Urinary bladder (tissue), 3 donors: ENCODE measurements at regions not wholly inside any gene's neighbourhood (a gene's known extent, or its start where the extent isn't known, plus 50 kb on each side); places are given as distances from the start of the nearest gene placed in this dataset.

ENCODE experiments used
- DNase-seq: peaks from one replicate; pipeline ENCODE4 v3.0.0-alpha.2; 2015; ENCODE audit errors: extremely low spot score
- H3K27ac ChIP-seq: one replicate; pipeline ENCODE4 v1.5.1; 2013; ENCODE audit warnings: low read depth, mild to moderate bottlenecking, moderate library complexity
- H3K36me3 ChIP-seq: one replicate; pipeline ENCODE4 v1.6.1; 2013; ENCODE audit warnings: mild to moderate bottlenecking, moderate library complexity; ENCODE audit not compliant: insufficient read depth
- H3K4me1 ChIP-seq: one replicate; pipeline ENCODE4 v1.6.1; 2013; ENCODE audit warnings: mild to moderate bottlenecking, moderate library complexity; ENCODE audit not compliant: insufficient read depth
- H3K4me3 ChIP-seq: one replicate; pipeline ENCODE4 v1.5.1; 2013; ENCODE audit warnings: low read depth, low read length
- WGBS: extraction: QIAGEN DNeasy Blood & Tissue Kit; methylation state at CpG from one replicate; pipeline ENCODE4 v1.1.7; 2013; 5-methylcytosine and 5-hydroxymethylcytosine counted together
- donor health status: healthy with polysubstance abuse.
- donor health status: healthy.

GRCh38 chr13:24074678-24075077, 85.8 kb upstream of the SPATA13 start:
- WGBS, result 63% methylated on average over 2 of the region's 2 CpGs
- Histone ChIP-seq H3K27ac (no peak overlapping the region), H3K4me1 (no peaks in the 10 kb centered on the region), H3K4me3 (no peak overlapping the region), H3K36me3 (no peaks in the 10 kb centered on the region)
- no peak for DNase-seq

GRCh38 chr13:24075137-24075975, 85.2 kb upstream of the SPATA13 start:
- WGBS, result 63% methylated on average over 7 of the region's 7 CpGs

GRCh38 chr13:24076109-24076508, 84.4 kb upstream of the SPATA13 start:
- WGBS, result 60% methylated on average over 3 of the region's 3 CpGs
- H3K4me3 ChIP-seq, result no peak overlapping the region
- no peaks in the 10 kb centered on the region for H3K4me1 ChIP-seq
- no peak overlapping the region for H3K27ac ChIP-seq
- H3K36me3 ChIP-seq, result no peaks in the 10 kb centered on the region
- DNase-seq, result no peak

More at GRCh38 chr13:24075137-24075975, 85.2 kb upstream of the SPATA13 start:
- no peak overlapping the region for H3K27ac ChIP-seq
- H3K4me3 ChIP-seq, result no peak overlapping the region
- DNase-seq, result no peak
- no peaks in the 10 kb centered on the region for H3K36me3 ChIP-seq
- H3K4me1 ChIP-seq, result no peaks in the 10 kb centered on the region

- Histone ChIP-seq H3K27ac (no peak overlapping the region), H3K4me1 (no peaks in the 10 kb centered on the region), H3K36me3 (no peaks in the 10 kb centered on the region), H3K4me3 (no peak overlapping the region)
- WGBS, result 90% methylated on average over 8 of the region's 8 CpGs
- DNase-seq, result no peak
These were observed 83.9 kb upstream of the SPATA13 start for GRCh38 chr13:24076636-24077035.

GRCh38 chr13:24080134-24080533, 80.4 kb upstream of the SPATA13 start:
- no peaks in the 10 kb centered on the region for H3K36me3 ChIP-seq
- no peak for DNase-seq
- no peaks in the 10 kb centered on the region for H3K4me1 ChIP-seq
- 55% methylated on average over 5 of the region's 5 CpGs for WGBS
- H3K4me3 ChIP-seq, result no peak overlapping the region
- no peak overlapping the region for H3K27ac ChIP-seq

- no peaks in the 10 kb centered on the region for H3K4me1 ChIP-seq
- no peak overlapping the region for H3K27ac ChIP-seq
- H3K4me3 ChIP-seq, result no peak overlapping the region
- DNase-seq, result no peak
- no peaks in the 10 kb centered on the region for H3K36me3 ChIP-seq
- 86% methylated on average over 2 of the region's 2 CpGs for WGBS
These were observed 79.1 kb upstream of the SPATA13 start for GRCh38 chr13:24081387-24081786.

- DNase-seq, result no peak
- peaks cover 3% of the 10 kb centered on the region for H3K4me1 ChIP-seq
- no peaks in the 10 kb centered on the region for H3K36me3 ChIP-seq
- no peak overlapping the region for H3K4me3 ChIP-seq
- no peak overlapping the region for H3K27ac ChIP-seq
- 97% methylated on average over 5 of the region's 5 CpGs for WGBS
These were observed 77.4 kb upstream of the SPATA13 start for GRCh38 chr13:24083141-24083540.

- WGBS, result 85% methylated on average over 15 of the region's 15 CpGs
- no peak for DNase-seq
- H3K4me1 ChIP-seq, result peaks cover 3% of the 10 kb centered on the region
- no peaks in the 10 kb centered on the region for H3K36me3 ChIP-seq
- H3K4me3 ChIP-seq, result no peak overlapping the region
- H3K27ac ChIP-seq, result no peak overlapping the region
These were observed 76.6 kb upstream of the SPATA13 start for GRCh38 chr13:24083722-24084421.

GRCh38 chr13:24085662-24086061, 74.9 kb upstream of the SPATA13 start:
- DNase-seq, result no peak
- H3K36me3 ChIP-seq, result no peaks in the 10 kb centered on the region
- H3K4me1 ChIP-seq, result peaks cover 3% of the 10 kb centered on the region
- no peak overlapping the region for H3K27ac ChIP-seq
- no peak overlapping the region for H3K4me3 ChIP-seq
- 82% methylated on average over 4 of the region's 4 CpGs for WGBS

GRCh38 chr13:24086642-24087041, 73.9 kb upstream of the SPATA13 start:
- 71% methylated on average over 6 of the region's 6 CpGs for WGBS
- Histone ChIP-seq H3K4me3 (no peak overlapping the region), H3K27ac (no peak overlapping the region), H3K4me1 (peaks cover 3% of the 10 kb centered on the region), H3K36me3 (no peaks in the 10 kb centered on the region)
- no peak for DNase-seq

GRCh38 chr13:24087605-24088225, 72.8 kb upstream of the SPATA13 start:
- WGBS, result 50% methylated on average over 7 of the region's 7 CpGs
- peaks cover 3% of the 10 kb centered on the region for H3K4me1 ChIP-seq
- no peaks in the 10 kb centered on the region for H3K36me3 ChIP-seq
- H3K27ac ChIP-seq, result no peak overlapping the region
- H3K4me3 ChIP-seq, result no peak overlapping the region
- no peak for DNase-seq

GRCh38 chr13:24090049-24090448, 70.5 kb upstream of the SPATA13 start:
- Histone ChIP-seq H3K4me1 (peaks cover 3% of the 10 kb centered on the region), H3K27ac (no peak overlapping the region), H3K36me3 (no peaks in the 10 kb centered on the region), H3K4me3 (no peak overlapping the region)
- no peak for DNase-seq
- 98% methylated on average over 1 of the region's 1 CpG for WGBS

GRCh38 chr13:24091080-24091479, 69.4 kb upstream of the SPATA13 start:
- Histone ChIP-seq H3K27ac (no peak overlapping the region), H3K4me3 (no peak overlapping the region), H3K4me1 (peaks cover 3% of the 10 kb centered on the region), H3K36me3 (no peaks in the 10 kb centered on the region)
- no peak for DNase-seq
- 85% methylated on average over 4 of the region's 4 CpGs for whole genome bisulfite sequencing

GRCh38 chr13:24092108-24092507, 68.4 kb upstream of the SPATA13 start:
- Histone ChIP-seq H3K27ac (no peak overlapping the region), H3K4me1 (peaks cover 3% of the 10 kb centered on the region), H3K36me3 (no peaks in the 10 kb centered on the region), H3K4me3 (no peak overlapping the region)
- WGBS, result 76% methylated on average over 1 of the region's 1 CpG
- DNase-seq, result no peak
